Stimulated activated CD4-positive, alpha-beta T cell treated with anti-CD3 and anti-CD28 coated beads, Interleukin-15, amount 100 ng/mL, for 1 hour (primary cell): ENCODE measurements at regions not wholly inside any gene's neighbourhood (a gene's known extent, or its start where the extent isn't known, plus 50 kb on each side); places are given as distances from the start of the nearest gene placed in this dataset.
"Not testable (repeated sequence)": the region's sequence is repeated elsewhere in the genome, so short reads cannot be mapped to it uniquely, and the experiment has no call there.

ENCODE experiments used
- DNase-seq, 2 donors: peaks; one replicate each; pipeline ENCODE4 v3.0.0-alpha.2; 2020; ENCODE audit warnings: low read depth in 1 of 2, low spot score in 1 of 2

DNA sequence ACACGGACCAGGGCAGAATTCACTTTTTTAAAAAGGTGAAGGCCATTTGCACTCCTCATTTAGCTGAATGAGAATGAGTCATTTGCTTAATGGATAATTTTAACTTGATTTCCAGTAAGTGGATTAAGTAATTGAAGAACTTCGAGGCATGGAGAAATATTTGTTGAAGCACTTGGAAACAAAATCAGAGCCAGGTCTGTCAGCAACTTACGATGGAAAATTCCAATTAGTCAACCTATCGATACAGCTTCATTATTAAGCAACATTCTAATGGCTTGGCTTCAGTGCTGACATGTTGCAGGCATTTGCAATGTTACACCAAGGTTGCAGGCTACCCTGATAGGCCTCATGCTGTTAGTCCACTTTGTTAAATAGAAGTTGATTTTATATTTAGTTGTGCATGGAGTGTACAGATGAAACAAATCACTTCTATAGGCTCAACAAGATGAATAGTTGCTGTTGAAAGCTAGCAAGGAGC is 423.5 kb upstream of the SLC35B3 start:
- DNase-seq, result no peak

DNA sequence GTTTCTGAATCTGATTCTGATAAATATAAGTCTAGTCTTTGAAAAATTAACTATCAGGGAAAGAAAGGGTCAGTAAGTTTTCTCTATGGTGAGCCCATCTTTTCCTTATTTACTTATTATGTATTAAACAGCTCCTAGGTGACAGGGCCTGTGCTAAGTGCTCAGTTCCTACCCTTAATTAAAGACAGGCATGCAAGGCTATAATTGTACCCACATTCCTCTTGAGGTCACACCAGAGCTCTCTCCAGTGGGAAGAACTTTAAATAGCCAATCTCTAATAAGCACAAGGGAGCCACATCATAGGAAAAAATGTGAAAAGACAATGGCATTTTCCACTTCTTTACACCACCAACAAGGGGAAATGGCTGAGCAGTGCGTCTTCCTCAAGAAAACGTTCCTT is 421.8 kb upstream of the SLC35B3 start:
- no peak for DNase-seq

DNA sequence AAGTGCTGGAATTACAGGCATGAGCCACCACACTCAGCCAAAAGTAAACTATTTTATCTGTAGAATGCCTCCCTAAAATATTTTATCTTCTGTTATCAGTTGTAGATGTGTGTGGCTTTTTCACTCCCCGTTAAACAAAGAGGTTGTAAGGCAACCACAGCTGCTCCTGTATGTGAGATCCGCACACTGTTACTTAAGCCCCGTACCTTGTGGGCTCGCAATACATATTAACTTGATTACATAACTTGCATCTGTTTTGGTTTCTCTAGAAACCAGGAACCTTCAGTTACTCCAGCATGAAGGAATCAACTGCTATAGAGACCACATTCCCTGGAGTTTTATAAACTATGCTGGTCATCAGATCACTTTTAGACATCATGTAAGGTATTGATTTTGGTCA is 420.1 kb upstream of the SLC35B3 start:
- no peak for DNase-seq

DNA sequence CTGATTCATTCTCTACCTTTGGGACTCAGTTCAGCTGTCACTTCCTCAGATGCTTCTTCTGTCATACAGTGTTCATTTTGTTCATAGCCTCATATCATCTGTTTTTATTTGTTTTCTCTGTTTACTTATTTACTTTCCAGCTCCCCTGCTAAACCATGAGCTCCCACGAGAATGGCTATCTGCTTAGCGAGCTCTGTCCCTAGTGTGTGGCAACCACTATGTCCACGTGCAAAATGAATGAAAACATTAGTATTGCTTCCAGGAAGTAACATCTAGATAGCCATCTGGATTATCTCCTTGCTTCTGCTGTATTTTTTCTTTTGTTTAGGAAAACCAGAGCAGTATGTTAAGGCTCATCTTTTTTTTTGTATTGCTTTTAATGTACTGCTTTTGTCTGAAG is 417.0 kb upstream of the SLC35B3 start:
- no peak for DNase-seq

DNA sequence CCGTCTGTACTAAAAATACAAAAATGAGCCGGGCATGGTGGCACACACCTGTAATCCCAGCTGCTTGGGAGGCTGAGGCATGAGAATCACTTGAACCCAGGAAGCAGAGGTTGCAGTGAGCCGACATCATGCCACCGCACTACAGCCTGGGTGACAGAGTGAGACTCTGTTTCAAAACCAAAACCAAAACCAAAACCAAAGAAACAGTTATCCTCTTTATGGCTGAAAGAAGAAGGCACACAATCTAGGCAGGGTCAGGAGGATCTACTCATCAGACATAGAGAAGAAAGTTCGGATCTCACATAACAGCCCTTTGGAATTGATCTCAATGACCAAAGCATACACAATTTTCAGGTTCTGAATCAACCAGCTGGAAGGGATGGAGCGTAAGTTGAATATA is 411.3 kb upstream of the SLC35B3 start:
- not testable (repeated sequence) for DNase-seq

DNA sequence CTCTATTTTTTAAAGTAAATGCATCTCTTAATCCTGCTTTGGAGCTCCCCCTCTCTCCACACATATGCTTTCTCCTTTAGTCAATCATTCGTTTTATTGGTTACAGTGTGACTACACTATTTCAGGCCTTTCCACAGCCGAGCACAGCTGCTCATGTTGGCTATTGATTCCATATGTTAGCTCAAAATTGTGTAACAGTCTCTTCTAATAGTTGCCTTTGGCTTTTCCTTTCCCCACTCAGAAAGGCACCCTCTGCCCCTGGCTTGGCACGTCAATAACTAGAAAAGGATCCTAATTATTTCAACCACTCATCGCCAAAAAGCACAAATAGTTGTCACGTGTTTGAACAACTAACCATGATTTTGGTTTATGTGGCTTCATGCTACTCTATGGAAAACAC is 410.3 kb upstream of the SLC35B3 start:
- no peak for DNase-seq

DNA sequence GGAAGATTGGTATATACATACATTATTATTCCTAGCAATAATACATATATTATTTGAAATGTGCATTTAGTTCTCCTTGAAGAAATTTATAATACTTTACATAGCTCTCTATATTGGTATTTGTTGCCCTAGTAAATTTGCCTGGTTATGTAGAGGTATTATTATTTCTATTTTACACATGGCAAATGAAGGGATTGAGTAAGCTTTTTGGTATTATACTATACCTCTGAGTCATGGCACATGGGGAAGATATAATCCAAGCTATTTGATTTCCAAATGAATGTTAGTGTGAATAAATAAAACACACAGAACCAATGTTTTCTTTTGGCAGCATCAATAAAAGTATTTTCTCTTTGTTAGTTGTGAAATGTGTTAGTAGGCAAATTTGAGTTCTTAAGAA is 409.6 kb upstream of the SLC35B3 start:
- DNase-seq, result no peak

DNA sequence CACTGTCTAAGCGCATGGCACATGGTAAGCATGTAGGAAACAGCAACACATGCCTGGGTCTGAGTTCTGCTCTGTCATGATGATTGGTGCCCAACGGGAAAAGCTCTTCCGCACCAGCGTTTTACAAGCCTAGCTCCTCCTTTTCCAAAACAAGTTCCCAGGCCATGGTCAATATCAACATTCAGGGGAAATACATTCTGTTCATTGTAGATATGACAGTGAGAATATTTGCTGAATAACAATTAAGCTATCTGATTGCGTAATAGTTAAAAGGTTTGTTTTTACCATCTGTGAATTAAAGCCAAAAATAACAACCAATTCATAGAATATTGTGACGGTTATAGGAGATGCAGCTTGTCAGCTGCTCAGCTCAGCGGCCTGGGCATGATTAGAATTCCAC is 404.3 kb upstream of the SLC35B3 start:
- DNase-seq, result no peak

DNA sequence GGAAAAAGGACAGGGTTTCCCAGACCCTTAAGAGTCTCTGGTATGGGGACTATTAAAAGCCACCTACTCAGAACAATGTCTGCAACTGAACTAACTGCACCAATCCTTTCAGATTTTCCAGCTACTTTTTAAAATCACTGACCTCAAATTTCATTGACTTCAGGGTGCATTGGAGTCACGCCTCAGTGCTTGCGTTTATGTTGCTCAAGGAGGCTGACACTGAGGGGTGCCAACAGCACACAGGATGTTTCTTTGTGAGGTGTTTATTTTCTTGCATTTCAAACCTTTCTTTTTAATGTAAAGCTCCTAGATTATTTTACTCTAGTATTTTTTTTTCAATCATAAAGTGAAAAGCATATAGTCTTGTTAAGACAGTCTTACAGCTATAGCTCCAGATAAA is 402.0 kb upstream of the SLC35B3 start:
- no peak for DNase-seq

DNA sequence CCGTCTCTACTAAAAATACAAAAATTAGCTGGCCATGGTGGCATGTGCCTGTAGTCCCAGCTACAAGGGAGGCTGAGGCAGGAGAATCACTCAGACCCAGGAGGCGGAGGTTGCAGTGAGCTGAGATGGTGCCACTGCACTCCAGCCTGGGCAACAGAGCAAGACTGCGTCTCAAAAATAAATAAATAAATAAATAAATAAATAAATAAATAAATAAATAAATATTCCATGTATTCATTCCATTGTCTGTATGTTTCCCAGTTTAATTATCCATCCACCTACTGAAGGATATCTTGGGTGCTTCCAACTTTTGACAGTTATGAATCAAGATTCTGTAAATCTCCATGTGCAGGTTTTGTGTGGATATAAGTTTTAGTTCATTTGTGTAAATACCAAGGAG is 397.4 kb upstream of the SLC35B3 start:
- not testable (repeated sequence) for DNase-seq

DNA sequence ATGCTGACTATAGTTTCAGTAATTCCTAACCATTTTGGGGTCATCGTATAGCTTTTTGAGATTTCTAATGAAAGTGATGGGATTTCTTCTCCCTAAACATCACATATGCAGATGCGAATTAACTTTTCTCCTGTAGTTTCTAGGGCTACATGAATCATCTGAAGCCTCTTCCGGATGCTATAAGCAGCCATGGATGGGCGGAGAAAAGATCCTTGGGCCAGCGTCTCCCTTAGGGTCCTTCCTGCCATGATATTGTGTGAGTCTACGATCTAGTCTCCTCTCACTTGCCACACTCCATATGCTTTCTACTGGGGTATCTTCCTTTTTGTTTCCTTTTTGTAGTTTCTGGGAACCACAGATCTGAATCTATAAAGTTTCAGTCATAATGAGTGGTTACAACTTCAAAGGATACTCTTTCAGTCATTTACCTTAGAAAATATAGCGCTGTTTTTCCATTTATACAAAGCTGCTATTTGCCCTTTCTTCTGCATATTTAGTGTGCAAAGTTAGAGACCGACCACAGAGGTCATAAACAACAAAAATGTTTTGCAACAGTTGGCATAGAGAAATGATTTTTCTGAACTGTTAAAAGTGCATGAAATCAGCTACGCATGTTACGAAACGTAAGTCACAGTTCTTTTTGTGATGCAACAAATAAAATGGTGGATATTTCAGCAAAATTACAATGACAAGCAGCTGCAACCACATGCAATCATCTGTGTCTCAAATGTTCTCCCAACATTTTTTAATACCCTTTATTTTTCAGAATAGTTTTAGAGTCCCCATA is 396.2 kb upstream of the SLC35B3 start:
- no peak for DNase-seq

DNA sequence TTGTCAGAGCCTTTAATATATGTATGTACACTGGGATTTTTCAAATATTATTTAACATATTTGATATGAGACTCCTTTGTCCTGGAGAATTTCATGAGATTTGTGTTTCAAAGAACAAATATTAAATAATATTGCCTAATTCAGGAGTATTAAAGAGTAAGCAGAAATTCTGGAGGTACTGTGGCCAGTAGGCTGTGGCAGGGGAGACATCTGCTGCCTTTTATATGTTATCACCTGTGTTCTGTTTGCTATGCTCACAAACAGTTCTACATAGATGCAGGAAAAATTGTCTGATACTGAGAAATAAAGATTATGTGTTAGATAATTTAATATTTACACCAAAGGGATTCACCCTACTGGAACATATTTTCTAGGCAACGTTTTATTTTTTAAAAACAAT is 395.4 kb upstream of the SLC35B3 start:
- no peak for DNase-seq

DNA sequence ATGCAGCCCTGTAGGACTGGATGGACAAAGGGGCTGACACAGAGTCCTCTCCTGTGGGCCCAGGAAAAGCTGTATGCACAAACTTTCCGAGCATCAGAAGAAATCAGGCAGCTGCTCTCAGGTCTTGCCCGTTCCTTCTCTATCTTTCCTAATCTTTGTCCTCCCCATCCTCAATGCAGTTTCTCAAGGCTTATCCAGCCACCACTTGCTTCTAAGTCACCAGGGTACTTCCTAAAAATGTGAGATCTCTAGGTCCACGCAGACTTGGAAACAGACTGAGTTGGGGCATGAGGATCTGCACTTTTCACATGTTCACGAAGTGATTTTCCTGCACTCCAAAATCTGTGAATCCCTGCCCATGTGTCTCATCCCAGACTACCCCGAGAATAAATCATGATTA is 394.5 kb upstream of the SLC35B3 start:
- no peak for DNase-seq

DNA sequence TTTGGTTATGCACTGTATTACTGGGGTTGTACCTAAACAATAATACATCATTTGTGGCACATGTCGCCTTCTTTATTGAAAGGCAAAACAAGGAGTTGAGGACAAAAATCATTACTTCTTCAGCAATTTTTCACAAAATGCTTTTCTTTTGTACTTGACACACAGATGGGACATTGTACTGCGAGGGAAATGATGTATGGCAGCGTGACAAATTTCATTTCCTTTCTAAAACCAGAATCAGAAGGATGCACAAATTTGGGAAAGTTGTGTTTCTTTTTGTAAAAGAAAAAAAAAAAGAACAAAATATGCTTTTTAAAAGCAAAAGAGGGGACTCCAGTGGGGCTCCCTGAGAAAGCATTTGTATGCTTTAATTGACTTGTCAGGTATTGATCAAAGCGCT is 394.0 kb upstream of the SLC35B3 start:
- no peak for DNase-seq

DNA sequence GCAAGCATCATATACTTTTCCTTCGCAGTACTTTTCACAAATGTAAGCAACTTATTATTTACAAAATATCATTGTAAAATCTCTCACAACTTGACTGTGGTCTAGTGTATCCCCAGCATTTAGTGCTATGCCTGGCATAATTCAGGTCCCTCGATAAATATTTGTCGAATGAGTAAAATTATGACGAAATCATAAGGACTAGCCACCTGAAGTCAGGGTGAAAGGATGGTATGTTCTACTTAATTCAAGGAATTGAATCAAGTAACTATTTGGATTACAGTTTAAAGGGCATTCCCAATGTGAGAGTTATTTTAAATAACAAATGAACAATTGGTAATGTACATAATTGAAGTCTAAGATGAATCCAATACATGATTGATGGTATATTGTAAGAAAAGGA is 393.0 kb upstream of the SLC35B3 start:
- no peak for DNase-seq

DNA sequence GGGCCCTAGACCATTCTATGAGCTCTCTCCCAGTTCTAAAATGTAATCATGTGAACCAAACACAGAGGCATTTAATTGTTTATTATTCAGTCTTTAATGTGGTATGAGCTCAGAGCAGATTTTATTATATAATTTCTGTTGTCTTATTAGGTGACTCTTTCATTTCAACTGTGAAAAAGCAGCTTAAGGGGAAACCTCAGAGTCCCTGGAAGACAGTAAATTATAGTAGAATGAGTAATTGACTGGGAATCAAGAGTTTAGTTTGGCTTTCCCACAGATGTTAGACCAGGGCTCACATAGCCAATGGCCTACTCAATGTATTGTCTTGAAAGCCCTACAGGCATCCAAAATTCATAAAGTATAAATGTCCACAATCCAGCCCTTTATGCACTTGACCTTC is 390.4 kb upstream of the SLC35B3 start:
- DNase-seq, result no peak

DNA sequence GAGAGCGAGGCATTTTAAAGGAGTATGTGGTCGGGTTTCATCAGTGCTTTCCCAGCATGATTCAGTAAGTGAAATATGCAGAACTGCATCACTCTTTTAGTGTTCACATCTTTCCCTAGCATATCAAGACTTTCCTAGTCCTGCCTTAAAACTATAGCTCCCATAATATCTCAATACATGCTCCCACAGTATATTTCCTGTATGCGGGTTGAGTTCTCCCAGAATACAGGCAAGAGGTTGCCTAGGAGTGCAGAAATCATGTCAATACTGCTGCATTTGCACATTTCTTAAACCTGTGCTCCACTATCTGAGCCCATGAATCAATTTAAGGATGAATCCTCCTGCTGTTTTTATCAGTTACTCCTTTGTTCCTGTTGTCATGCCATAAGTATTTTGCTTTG is 386.6 kb upstream of the SLC35B3 start:
- no peak for DNase-seq

DNA sequence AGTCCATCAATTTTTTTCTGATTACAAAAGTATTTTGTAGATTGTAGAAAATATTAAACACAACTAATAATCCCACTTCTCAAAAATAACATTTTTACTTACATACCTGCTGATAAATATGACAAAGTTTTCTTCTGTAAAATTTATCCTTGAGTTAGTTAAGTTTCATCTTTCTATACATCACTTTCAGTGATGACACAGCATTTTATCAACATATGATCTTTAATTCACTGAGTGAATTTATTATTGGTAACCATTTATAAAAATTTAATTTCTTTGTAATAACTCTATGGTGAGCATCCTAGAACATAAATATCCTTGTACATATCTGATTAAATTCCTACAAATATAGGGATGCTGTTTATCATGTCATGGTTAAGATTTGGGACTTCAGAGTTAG is 385.0 kb upstream of the SLC35B3 start:
- DNase-seq, result no peak

DNA sequence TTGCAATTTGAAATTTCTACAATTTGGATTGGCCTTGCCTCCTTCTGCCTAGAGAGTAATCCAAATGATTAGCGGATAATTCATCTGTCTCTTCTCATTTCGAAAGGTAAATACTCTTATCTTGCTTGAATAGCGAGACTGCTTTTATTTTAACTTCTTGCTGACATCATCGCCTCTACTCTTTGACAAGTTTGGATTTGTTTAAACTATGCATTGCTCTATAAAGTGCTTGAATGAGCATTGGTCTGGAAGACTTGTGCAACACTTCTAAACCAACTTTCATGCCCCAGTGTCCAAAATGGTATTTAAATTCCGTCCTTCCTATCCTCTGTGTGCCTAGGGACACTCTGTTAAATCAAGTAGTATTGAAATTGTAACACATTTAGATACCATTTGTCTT is 384.1 kb upstream of the SLC35B3 start:
- no peak for DNase-seq

DNA sequence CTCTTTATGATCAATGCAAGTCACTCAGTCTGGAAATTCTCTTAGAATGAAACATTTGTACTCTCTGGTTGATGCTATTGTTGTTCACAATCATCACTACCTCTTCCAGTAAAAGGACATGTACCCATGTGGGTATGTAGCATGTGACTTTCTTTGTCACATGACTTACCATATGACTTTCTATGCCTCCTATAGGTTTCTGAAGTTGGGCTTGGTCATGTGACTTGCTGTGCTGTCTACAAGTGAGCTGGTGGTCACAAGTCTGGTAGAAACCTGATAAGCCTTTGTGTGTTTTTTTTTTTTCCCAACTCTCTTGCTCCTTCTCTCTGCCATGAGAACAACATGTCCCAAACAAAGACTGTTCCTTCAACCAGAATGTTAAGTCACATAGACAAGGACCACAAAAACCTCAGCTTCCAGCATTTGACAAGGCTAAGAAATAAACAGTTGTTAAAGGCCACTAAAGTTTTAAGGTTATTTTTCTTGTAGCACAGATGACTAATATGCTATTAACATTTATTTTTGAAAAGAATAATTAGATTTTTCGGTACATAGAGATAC is 379.2 kb upstream of the SLC35B3 start:
- DNase-seq, result no peak

DNA sequence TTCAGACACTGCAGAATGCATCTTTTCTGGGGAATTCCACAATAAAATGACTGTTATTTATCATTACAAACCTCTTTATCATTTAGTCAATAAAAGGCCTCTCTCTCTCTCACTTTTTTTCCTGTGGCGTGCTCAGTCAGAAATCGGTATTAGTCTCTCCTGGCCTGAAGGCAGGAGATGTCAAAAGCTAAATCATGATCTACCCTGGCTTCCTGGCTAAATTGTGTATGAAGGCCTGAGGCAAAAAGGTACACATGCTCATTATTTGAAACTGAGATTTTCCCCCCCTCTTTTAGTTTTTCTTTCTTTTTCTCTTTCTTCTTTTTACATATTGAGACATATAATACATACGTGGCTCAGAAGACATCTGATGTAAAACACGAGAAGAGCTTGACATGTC is 375.0 kb upstream of the SLC35B3 start:
- DNase-seq, result no peak

DNA sequence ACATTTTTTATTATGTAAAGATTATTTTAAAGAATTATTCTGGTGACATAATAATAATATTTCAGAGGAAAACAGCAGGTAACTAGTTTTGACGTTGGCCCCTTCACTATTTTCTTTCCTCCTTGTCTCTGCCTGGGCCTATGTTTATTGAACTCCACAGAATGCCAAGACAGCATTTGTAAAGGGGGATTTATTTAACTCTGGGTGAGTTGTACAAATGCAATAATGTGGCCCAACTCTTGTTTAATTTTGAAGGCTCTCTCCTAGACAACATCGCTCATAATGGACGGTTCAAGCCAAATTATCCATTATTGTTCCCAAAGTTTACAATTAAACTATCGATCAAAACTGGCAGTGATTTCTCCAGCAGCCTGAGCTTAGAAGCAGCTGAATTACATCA is 374.3 kb upstream of the SLC35B3 start:
- no peak for DNase-seq

DNA sequence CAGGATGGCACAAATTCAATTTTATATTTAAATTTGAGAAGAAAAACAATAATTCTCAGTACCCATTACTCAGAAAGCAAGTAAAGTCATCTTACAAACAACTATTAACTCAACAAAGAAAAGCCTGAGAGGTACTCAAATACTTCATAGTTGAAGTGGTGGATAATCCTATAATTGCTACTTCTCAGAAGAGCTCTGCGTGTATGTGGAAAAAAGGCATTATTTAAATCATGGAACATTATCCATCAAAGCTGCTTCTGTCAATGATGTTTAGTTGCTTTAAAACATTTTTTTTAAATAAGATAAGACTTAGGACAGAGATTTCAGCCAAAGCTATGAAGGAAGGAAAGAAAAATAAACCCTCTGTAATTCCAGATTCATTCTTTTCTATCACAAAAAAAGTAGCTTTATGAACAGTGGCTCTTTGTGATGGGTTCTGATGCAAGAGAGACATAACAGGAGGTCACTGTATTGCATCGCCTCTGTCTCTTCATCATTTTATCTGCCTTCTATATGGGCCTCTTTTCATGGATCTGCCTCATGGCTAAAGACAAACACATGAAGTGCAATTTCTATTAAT is 367.9 kb upstream of the SLC35B3 start:
- DNase-seq, result no peak
